Immature natural killer cell (primary cell): ENCODE measurements at regions not wholly inside any gene's neighbourhood (a gene's known extent, or its start where the extent isn't known, plus 50 kb on each side); places are given as distances from the start of the nearest gene placed in this dataset.

Experiments used
- DNase-seq, 3 donors: peaks; one replicate each; pipeline ENCODE4 v3.0.0; 2022; ENCODE audit warnings: mixed read lengths in 1 of 3
- H3K27ac Mint-ChIP-seq, 6 donors: one replicate each; pipeline ENCODE4 v1.8.0; 2020; ENCODE audit warnings: mixed read lengths in 6 of 6, mild to moderate bottlenecking in 5 of 6, inconsistent platforms in 4 of 6, moderate library complexity in 3 of 6
- H3K27me3 Mint-ChIP-seq, 3 donors: one replicate each; pipeline ENCODE4 v1.8.0; 2020 to 2021; ENCODE audit warnings: low read depth in 3 of 3, mild to moderate bottlenecking in 3 of 3, mixed read lengths in 3 of 3, moderate library complexity in 3 of 3, inconsistent platforms in 1 of 3
- H3K36me3 Mint-ChIP-seq, 3 donors: one replicate each; pipeline ENCODE4 v1.8.0; 2020; ENCODE audit warnings: mixed read lengths in 3 of 3, inconsistent platforms in 2 of 3, mild to moderate bottlenecking in 2 of 3
- H3K4me1 Mint-ChIP-seq, 2 donors: one replicate each; pipeline ENCODE4 v1.8.0; 2020; ENCODE audit warnings: inconsistent platforms in 2 of 2, mild to moderate bottlenecking in 2 of 2, mixed read lengths in 2 of 2, moderate library complexity in 1 of 2
- H3K4me3 Mint-ChIP-seq, 5 donors: one replicate each; pipeline ENCODE4 v1.8.0; 2020; ENCODE audit warnings: mild to moderate bottlenecking in 5 of 5, mixed read lengths in 5 of 5, inconsistent platforms in 3 of 5, moderate library complexity in 3 of 5
- H3K9me3 Mint-ChIP-seq, 6 donors: one replicate each; pipeline ENCODE4 v1.8.0; 2020; ENCODE audit warnings: mild to moderate bottlenecking in 6 of 6, mixed read lengths in 6 of 6, inconsistent platforms in 4 of 6, moderate library complexity in 3 of 6

DNA sequence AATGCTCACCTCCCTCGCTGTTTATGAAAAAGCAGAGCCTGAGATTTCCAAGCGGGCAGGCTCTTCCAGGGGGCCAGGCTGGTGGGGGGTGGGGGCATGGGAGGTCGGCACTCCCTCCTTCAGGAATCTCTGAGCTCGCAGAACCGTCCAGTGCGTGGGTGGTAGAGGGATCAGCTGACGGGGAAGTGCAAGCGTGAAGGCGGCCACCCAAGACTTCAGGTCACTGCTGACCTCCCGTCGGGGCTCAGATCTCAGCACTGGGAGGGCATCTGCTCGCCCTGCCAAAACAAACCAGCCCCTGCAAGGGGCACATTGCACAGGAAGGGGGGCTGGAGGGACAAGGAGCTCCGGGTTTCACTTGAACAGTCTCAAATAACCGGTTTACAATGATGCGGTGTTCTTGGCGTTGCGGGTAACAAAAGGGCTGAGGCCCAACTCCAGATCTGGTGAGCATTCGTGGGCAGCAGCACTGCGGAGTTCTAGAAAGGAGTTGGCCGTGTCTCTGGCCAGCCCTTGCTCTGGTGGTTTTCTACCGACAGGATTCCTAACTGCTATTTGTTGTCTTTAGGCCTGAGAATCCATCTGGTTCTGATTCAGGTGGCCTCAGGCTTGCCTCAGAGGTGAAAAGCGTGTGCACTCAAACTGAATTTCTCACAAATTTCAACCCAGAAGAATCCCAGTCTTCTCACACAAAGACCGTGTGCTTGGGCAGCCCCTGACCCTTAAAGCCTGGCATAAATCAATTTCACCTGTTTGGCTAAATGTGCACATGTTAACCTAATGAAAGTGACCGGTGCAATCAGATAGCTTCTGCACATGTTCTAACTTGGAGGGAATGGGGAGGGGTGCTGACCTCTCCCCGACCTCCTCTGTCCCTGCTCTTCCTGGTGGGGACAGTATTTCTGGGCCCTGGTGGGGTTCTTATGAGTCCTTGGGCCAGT lies 191.6 kb downstream of the MYLK4 start:
- Mint-ChIP-seq H3K4me1 (no peaks in the 10 kb centered on the region), H3K27me3 (peaks cover 2 to 8% (median 6%) of the 10 kb centered on the region in 3 donors), H3K4me3 (no peak overlapping the region), H3K27ac (no peak overlapping the region), H3K9me3 (no peaks in the 10 kb centered on the region), H3K36me3 (no peaks in the 10 kb centered on the region)
- no peak for DNase-seq

DNA sequence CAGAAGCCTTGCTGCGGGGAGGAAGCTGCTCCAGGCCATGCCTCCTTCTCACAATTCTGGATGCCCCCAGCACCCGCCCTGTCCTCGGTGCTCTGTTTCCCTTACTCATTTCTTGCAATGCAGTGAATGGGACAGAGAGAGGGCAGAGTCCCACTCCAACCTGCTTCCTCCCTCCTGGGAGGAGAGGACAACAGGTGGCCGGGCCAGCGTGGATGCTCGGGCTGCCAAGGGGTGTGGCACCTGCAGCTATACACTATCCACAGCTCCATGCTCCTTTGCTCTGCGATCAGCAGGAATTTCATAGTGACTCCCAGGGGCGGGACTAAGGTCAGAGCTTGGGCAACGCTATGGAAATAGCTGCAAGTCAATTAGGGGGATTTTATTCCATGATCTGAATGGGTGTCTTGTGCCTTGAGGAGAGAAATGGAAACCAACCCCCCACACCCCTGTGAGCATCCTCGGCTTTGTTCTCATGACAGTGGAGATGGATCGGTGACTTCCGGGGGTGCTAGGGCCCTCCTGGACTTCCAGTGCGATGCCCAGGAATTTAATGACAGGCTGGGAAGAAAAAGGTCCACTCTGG lies 192.5 kb downstream of the MYLK4 start:
- no peak overlapping the region for H3K27ac Mint-ChIP-seq

DNA sequence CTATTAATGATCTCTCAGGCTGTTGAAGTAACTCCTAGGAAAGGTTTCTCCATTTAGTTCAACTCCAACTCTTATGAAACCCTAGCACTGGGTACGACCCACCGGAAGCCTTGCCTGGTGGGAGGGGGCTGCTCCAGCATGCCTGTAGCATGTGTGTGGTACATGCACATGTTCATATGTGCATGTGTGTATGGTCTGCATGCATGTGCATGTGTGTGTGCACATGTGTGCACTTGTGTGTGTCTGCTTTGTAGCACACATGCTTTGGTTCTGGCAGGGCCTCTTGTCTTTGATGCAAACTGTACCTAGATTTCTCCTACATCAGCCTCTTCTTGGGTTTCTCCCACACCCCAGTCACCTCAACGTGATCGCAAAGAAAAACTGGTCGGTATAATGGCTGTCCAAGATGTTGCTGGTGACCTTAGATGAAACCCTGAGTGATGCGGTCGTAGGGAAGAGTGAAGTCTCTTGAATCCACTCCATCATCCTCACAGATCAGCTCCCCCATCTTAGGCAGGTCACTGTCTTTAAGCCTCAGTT lies 193.5 kb downstream of the MYLK4 start:
- Mint-ChIP-seq H3K27me3 (peaks cover under 1 to 10% (median 8%) of the 10 kb centered on the region in 3 donors), H3K36me3 (no peaks in the 10 kb centered on the region), H3K9me3 (no peaks in the 10 kb centered on the region), H3K27ac (no peak overlapping the region), H3K4me1 (no peaks in the 10 kb centered on the region), H3K4me3 (no peak overlapping the region)
- no peak for DNase-seq

More for the DNA sequence above, 192.5 kb downstream of the MYLK4 start:
- H3K36me3 Mint-ChIP-seq = no peaks in the 10 kb centered on the region
- H3K27me3 Mint-ChIP-seq = peaks cover 2 to 8% (median 8%) of the 10 kb centered on the region in 3 donors
- no peaks in the 10 kb centered on the region for H3K4me1 Mint-ChIP-seq
- no peak for DNase-seq
- no peaks in the 10 kb centered on the region for H3K9me3 Mint-ChIP-seq
- no peak overlapping the region for H3K4me3 Mint-ChIP-seq

DNA sequence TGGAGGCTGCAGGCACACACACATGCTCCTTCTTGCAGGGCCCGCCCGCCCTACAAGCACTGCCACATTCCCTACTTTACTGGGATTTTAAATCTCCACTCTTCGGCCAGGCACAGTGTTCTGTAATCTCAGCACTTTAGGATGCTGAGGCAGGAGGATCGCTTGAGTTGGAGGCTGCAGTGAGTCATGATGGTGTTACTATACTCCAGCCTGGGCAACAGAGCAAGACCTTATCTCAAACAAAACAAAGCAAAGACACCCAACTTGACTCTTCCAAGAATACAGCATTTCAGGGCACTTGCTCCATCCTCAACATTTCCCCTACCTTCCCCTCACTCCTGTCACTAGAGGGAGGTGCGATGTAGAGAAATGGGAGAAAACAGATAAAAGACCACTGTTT lies 194.0 kb downstream of the MYLK4 start:
- Mint-ChIP-seq H3K36me3 (no peaks in the 10 kb centered on the region), H3K27ac (no peak overlapping the region), H3K4me3 (no peak overlapping the region), H3K27me3 (peaks cover 0 to 9% (median 7%) of the 10 kb centered on the region in 3 donors), H3K4me1 (no peaks in the 10 kb centered on the region), H3K9me3 (no peaks in the 10 kb centered on the region)
- no peak for DNase-seq

DNA sequence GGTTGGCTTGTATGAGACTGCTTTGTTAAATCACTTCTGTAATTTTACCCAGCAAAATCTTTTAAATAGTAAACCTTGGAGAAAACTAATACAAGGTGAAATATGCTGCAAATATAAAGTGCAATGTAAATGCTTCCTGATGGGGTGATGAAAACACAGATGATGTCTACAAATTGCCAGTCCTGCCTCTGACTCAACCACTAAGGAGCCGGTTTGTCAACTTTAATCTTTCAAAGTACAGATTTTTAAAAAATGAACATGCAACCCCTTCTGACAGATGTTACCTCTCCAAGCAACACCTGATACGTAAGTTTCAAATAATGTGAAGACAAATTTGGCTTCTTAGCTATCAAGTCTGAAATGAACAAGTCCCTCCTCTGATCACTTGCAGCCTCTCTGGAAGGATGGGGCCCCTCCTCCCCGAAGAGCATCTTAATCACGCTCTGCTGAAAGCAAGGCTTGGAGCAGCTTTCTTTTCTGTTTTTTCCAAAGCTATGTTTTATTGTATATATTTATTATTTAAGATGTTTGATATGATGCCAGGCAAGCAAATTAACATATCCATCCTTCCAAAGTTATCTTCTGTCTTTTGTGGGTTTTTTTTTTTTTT lies 196.0 kb downstream of the MYLK4 start:
- no peak overlapping the region for H3K4me3 Mint-ChIP-seq
- H3K9me3 Mint-ChIP-seq = no peaks in the 10 kb centered on the region
- no peak for DNase-seq
- no peaks in the 10 kb centered on the region for H3K36me3 Mint-ChIP-seq
- H3K27me3 Mint-ChIP-seq = peaks cover 0 to 8% (median 5%) of the 10 kb centered on the region in 3 donors
- H3K27ac Mint-ChIP-seq = no peak overlapping the region
- H3K4me1 Mint-ChIP-seq = no peaks in the 10 kb centered on the region

DNA sequence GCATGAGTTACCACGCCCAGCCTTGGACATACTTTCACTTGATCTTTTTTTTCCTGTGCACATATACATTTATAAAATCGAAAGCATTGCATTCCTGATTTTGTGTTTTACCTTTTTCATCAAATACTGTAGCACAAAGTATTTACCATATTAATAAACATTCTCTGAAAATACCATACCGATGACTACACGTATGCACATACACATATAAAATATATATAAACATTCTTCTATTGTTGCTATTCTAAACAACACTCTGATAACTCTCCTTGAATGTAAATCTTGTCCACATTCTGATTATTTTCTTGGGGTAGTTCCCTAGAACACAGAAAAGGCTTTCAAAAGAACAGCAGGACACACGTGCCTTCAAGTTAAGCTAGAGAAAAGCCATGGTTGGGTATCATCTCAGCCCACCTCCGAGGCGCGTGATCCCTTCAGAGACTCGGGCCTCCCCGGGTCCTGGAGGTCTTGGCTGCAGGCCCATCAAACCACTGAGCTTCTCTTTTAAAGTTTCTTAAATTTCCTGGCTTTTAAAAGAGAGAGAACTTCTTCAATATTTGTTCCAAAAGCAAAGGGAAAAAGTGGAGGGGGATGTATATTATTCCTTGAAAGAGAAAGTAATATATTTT lies 198.1 kb downstream of the MYLK4 start:
- Mint-ChIP-seq H3K27me3 (peaks cover 0 to 11% (median 5%) of the 10 kb centered on the region in 3 donors), H3K27ac (no peak overlapping the region), H3K4me1 (no peaks in the 10 kb centered on the region), H3K9me3 (no peaks in the 10 kb centered on the region), H3K4me3 (no peak overlapping the region), H3K36me3 (no peaks in the 10 kb centered on the region)
- no peak for DNase-seq

DNA sequence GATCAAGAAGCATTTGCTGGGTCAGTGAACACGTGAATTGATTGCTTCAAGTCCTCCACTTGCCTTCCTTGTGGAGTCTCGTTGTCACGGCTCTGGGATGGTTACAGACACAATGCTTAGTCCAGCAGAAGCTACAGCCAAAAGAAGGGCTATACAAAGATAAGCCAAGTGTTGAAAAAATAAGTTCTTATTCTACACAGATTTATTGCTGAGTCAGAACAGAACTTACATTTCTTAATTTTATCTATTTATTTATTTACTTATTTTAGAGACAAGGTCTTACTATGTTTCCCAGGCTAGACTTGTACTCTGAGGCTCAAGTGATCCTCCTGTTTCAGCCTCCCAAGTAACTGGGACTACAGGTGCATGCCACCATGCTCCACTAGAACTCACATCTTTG lies 199.0 kb downstream of the MYLK4 start:
- Mint-ChIP-seq H3K27ac (no peak overlapping the region), H3K4me3 (no peak overlapping the region), H3K9me3 (no peaks in the 10 kb centered on the region), H3K36me3 (no peaks in the 10 kb centered on the region), H3K4me1 (peaks cover 0 to 2% of the 10 kb centered on the region in 2 donors), H3K27me3 (peaks cover 5 to 12% (median 7%) of the 10 kb centered on the region in 3 donors)
- no peak for DNase-seq

DNA sequence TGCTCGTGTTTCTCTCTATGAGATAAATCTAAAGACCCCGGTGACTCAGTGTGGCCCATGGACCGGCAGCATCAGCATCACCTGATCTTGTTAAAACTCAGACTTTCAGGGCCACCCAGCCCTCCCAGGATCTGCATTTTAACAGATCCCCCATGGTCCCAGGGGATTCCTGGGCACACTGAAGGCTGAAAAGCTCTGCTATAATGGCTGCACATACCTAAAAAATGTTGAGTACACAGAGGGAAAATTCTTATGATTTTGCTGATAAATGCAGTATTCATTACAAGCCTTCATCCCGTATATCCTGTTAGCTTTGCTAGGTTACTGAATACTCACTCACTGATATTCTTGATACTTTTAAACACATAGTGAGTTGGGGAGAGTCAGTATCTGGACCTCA lies 200.5 kb downstream of the MYLK4 start:
- H3K27me3 Mint-ChIP-seq = peaks cover 5 to 15% (median 13%) of the 10 kb centered on the region in 3 donors
- no peaks in the 10 kb centered on the region for H3K9me3 Mint-ChIP-seq
- no peak overlapping the region for H3K27ac Mint-ChIP-seq
- DNase-seq = no peak
- no peak overlapping the region for H3K4me3 Mint-ChIP-seq
- H3K4me1 Mint-ChIP-seq = peaks cover 0 to 2% of the 10 kb centered on the region in 2 donors
- no peaks in the 10 kb centered on the region for H3K36me3 Mint-ChIP-seq

DNA sequence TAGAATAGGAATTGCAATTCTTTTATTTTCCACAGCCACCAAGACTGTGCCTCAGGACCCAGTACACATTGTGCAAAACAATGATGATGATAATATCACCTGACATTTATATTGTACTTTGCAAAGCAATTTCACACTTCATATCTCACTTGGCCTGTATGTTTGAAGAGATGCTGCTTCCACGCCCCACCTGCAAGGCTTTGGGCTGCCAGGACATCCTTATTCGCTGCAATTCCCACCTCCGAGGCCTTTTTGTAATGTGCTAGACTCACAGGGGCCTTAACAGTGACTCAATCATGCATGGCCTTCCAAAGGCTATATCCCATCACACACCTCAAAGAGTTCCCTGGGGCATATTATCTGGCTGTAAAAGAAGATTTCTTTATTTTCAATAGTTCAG lies 200.9 kb downstream of the MYLK4 start:
- Mint-ChIP-seq H3K27me3 (peaks cover 5 to 15% (median 13%) of the 10 kb centered on the region in 3 donors), H3K9me3 (no peaks in the 10 kb centered on the region), H3K36me3 (no peaks in the 10 kb centered on the region), H3K27ac (no peak overlapping the region), H3K4me1 (peaks cover 0 to 2% of the 10 kb centered on the region in 2 donors), H3K4me3 (no peak overlapping the region)
- DNase-seq = no peak

DNA sequence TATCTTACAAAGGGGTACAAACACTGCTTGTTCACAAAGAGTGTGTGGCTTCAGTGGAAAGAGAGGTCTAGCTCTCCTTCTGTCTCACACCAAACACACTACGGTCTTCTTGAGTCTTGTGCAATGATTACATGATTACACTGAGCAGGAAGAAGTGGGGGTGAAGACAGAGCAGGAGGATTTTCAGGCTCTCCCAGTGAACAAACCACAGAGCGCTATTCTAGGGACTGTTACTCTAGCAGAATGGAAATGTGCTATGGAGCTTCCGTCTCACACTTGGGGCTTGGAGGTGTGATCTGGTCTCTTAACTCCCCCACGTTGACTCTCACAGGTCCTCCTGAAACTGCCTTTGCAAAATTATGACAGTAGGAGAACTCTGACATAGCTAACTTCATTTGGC lies 203.4 kb downstream of the MYLK4 start:
- Mint-ChIP-seq H3K36me3 (no peaks in the 10 kb centered on the region), H3K27me3 (peaks cover 5 to 20% (median 9%) of the 10 kb centered on the region in 3 donors), H3K4me3 (no peak overlapping the region), H3K27ac (no peak overlapping the region), H3K9me3 (peaks cover 0 to 2% (median 0%) of the 10 kb centered on the region in 6 donors), H3K4me1 (peaks cover 14 to 17% of the 10 kb centered on the region in 2 donors)
- no peak for DNase-seq

DNA sequence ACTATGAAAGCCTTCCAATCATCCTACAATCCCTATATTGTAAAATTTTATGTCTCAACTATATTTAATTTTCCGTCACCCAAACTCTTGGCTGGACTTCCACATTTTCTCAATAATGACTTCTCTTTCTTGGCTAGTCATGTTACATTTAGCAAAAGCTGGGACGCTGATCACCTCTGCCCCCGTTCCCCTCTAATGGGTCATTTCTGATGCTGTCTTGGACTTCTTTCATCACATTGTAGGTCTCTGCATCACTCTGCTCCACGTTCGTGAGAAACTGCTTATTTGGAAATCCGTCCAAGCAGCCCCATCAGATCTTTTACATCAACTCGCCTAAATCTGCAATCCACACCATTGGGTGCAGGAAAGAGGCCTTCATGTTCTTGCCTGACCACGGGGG lies 203.8 kb downstream of the MYLK4 start:
- no peak overlapping the region for H3K27ac Mint-ChIP-seq
- H3K36me3 Mint-ChIP-seq = no peaks in the 10 kb centered on the region
- peaks cover 0 to 2% (median 0%) of the 10 kb centered on the region in 6 donors for H3K9me3 Mint-ChIP-seq
- H3K4me1 Mint-ChIP-seq = peaks cover 19 to 21% of the 10 kb centered on the region in 2 donors
- peaks cover 5 to 20% (median 9%) of the 10 kb centered on the region in 3 donors for H3K27me3 Mint-ChIP-seq
- DNase-seq = no peak
- no peak overlapping the region for H3K4me3 Mint-ChIP-seq

DNA sequence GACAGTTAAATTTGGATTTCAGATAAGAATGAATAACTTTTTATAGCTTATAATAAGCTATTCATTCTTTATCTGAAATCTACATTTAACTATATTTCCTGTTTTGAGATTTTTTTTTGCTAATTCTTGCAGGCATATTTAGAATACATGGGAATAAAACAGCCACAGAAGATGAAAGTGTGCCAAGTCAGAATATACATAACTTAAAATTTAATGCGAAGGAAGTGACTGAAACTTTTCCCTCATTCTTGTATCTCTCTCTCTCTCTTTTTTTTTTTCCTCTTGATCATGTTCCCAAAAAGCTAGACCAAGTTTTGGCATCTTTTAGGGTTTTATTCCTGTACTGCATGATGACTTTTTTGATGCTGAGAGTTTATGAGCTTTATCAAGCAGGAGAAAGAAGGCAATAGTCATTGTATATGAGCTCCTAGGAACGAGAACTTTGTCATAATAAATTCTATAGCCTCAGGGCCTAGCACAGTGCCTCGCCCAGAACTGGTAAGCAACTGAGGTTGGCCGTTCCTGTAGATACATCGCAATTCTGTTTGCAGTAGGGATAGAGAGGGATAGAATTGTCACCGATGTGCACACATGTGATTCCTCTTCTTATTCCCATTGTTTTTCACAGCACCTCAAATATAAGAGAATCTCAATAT lies 205.2 kb downstream of the MYLK4 start:
- H3K27ac Mint-ChIP-seq = no peak overlapping the region
- H3K36me3 Mint-ChIP-seq = no peaks in the 10 kb centered on the region
- no peak for DNase-seq
- peaks cover 9 to 20% (median 11%) of the 10 kb centered on the region in 3 donors for H3K27me3 Mint-ChIP-seq
- H3K4me1 Mint-ChIP-seq = peaks cover 24 to 28% of the 10 kb centered on the region in 2 donors
- peaks cover 0 to 2% (median 0%) of the 10 kb centered on the region in 6 donors for H3K9me3 Mint-ChIP-seq
- H3K4me3 Mint-ChIP-seq = no peak overlapping the region

DNA sequence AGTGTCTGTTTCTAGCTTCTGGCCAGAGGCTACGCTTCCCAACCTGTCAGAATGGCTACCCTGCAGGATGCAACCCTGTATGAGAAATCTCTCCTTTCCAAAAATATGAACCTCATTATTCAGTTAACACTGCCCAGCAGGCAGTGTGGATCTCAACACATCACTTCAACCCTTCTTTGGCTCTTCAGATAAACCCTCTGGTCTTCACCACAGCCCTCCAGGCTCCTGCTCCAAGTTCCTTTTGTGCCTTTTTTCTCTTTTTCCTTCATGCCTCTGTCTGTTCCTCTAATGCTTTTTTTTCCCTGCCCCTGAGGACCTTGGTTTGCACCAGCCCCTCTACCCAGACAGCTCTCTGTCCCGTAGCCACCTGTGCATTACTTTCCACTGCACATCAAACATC lies 207.4 kb downstream of the MYLK4 start:
- Mint-ChIP-seq H3K9me3 (peaks cover 0 to 2% (median 0%) of the 10 kb centered on the region in 6 donors), H3K27ac (no peak overlapping the region), H3K4me1 (peaks cover 24 to 28% of the 10 kb centered on the region in 2 donors), H3K27me3 (peaks cover 14 to 18% (median 18%) of the 10 kb centered on the region in 3 donors), H3K4me3 (peak overlapping the region; percentile 34 to 76 (median 64)), H3K36me3 (peaks cover 0 to under 1% (median 0%) of the 10 kb centered on the region in 3 donors)
- no peak for DNase-seq
